ENCODE measurements at regions not wholly inside any gene's neighbourhood (a gene's known extent, or its start where the extent isn't known, plus 50 kb on each side); places are given as distances from the start of the nearest gene placed in this dataset.

GRCh38 chr20:57082357-57082945 lies 184.0 kb downstream of the BMP7 start (continued):
- TF ChIP-seq ZBTB33 (IDR thresholded peaks at IDR 0.05; ENCODE audit: extremely low read depth, insufficient replicate concordance, low read length) (no peak), SIN3A (IDR thresholded peaks at IDR 0.05; ENCODE audit: low read depth) (no peak), POLR2A (IDR thresholded peaks at IDR 0.05; ENCODE audit: borderline replicate concordance, extremely low read depth, insufficient read depth, insufficient read length) (no peak), ZNF274 (IDR thresholded peaks at IDR 0.05; ENCODE audit: low read depth, low read length) (no peak), EZH2 (IDR thresholded peaks at IDR 0.05) (no peak), CEBPB (IDR thresholded peaks at IDR 0.05; ENCODE audit: low read depth) (no peak), SRF (IDR thresholded peaks at IDR 0.05; ENCODE audit: low read depth) (no peak), JUND (IDR thresholded peaks at IDR 0.05) (no peak), CTCF (IDR thresholded peaks at IDR 0.05 in 2 of 3, conservative IDR thresholded peaks at IDR 0.05 in 1 of 3; ENCODE audit: borderline replicate concordance in 1 of 3, insufficient read depth in 1 of 3, low read depth in 2 of 3, low read length in 2 of 3) (no peak)

GRCh38 chr20:57083072-57083471 lies 183.4 kb downstream of the BMP7 start:
- no peaks in the 10 kb centered on the region for H3K9me2 ChIP-seq (ENCODE audit: insufficient read depth)
- no peak overlapping the region for H3K9ac ChIP-seq (ENCODE audit: low read length)
- no peak for ATAC-seq
- no peaks in the 10 kb centered on the region for H3K27me3 ChIP-seq (ENCODE audit: insufficient read depth, low read length)
- H3K9me3 ChIP-seq (ENCODE audit: control insufficient read depth in 1 of 2, insufficient read depth in 1 of 2, low read depth in 1 of 2, low read length in 2 of 2), result peaks cover 4 to 6% of the 10 kb centered on the region in 2 experiments; a peak in 2 of 4 replicates
- intact Hi-C loops (cut with micrococcal nuclease), result no loop called here
- no peak overlapping the region for H3K27ac ChIP-seq (ENCODE audit: low read depth, low read length)
- ChIA-PET CTCF (no interaction called here), POLR2A (no interaction called here), RAD21 (ENCODE audit: low non-redundant PET in 1 of 2, low total read pairs in 2 of 2, uncharacterized antibody in 2 of 2, unreplicated experiment in 2 of 2) (no interaction called here)
- no TSS peak for BruUV-seq (replicated peaks)
- no peaks in the 10 kb centered on the region for H4K20me1 ChIP-seq (ENCODE audit: insufficient read depth)
- no peak overlapping the region for H3K4me2 ChIP-seq (ENCODE audit: low read length)
- H2AFZ ChIP-seq (ENCODE audit: low read depth, low read length, poor library complexity, severe bottlenecking), result no peak overlapping the region
- no peak for TF ChIP-seq POLR2AphosphoS5 (IDR thresholded peaks at IDR 0.05; ENCODE audit: low read depth, low read length)
- no peak for DNase-seq (ENCODE audit: low read depth, low spot score)
- H3K79me2 ChIP-seq (ENCODE audit: insufficient read depth, low read length), result no peaks in the 10 kb centered on the region
- no peak overlapping the region for H3K4me3 ChIP-seq (replicated peaks in 1 of 2; ENCODE audit: low read depth in 1 of 2, low read length in 2 of 2)
- no peaks in the 10 kb centered on the region for H3K36me3 ChIP-seq (ENCODE audit: control insufficient read depth in 1 of 2, insufficient read depth in 2 of 2, low read length in 2 of 2)
- peaks cover 2 to 6% of the 10 kb centered on the region in 2 experiments; a peak in 2 of 4 replicates for H3K4me1 ChIP-seq (ENCODE audit: control insufficient read depth in 1 of 2, insufficient read depth in 2 of 2, low read length in 2 of 2)
